Epithelial cell of esophagus (primary cell): ENCODE measurements at regions not wholly inside any gene's neighbourhood (a gene's known extent, or its start where the extent isn't known, plus 50 kb on each side); places are given as distances from the start of the nearest gene placed in this dataset.
A peak's percentile ranks its signal among the peaks of the same experiment; 100 is the strongest.

Experiments
- DNase-seq: peaks from one replicate; pipeline ENCODE4 v3.0.0; 2010; ENCODE audit warnings: low read depth
- H3K4me3 ChIP-seq: 2 replicates; pipeline ENCODE4 v1.5.1; 2011; ENCODE audit warnings: mild to moderate bottlenecking, low read length, control low read depth
- TF ChIP-seq, protein P1 (sequence below): IDR thresholded peaks from 2 replicates; pipeline ENCODE4 v1.5.1; 2011; ENCODE audit warnings: low read depth, mild to moderate bottlenecking, low read length, control low read depth, inconsistent platforms; ENCODE audit not compliant: insufficient read depth; ENCODE audit errors: missing control alignments

DNA sequence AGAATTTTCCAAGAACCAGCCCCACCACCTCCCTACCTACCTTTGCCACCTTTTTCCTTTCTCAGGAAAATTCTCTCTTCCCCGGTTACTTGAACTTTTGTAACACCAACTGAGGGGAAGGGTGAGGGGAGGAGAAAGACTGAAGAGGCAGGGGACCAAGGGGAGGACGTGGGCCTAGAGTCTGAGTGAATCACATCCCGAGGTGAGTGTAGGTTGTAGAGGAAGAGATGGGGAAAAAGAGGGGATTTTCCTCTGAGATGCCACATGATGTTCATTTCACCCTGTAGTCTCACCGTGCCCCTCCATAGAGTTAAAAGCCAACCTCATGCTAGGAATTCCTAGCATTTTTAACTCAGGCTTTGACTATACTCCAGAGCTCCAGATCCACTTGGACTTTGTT, 311.8 kb downstream of the RPAP3 start:
- H3K4me3 ChIP-seq: no peak overlapping the region
- TF ChIP-seq, protein P1, sequence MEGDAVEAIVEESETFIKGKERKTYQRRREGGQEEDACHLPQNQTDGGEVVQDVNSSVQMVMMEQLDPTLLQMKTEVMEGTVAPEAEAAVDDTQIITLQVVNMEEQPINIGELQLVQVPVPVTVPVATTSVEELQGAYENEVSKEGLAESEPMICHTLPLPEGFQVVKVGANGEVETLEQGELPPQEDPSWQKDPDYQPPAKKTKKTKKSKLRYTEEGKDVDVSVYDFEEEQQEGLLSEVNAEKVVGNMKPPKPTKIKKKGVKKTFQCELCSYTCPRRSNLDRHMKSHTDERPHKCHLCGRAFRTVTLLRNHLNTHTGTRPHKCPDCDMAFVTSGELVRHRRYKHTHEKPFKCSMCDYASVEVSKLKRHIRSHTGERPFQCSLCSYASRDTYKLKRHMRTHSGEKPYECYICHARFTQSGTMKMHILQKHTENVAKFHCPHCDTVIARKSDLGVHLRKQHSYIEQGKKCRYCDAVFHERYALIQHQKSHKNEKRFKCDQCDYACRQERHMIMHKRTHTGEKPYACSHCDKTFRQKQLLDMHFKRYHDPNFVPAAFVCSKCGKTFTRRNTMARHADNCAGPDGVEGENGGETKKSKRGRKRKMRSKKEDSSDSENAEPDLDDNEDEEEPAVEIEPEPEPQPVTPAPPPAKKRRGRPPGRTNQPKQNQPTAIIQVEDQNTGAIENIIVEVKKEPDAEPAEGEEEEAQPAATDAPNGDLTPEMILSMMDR: no peak

GRCh38 chr12:47393403-47393790, 312.4 kb downstream of the RPAP3 start:
- no peak for DNase-seq
- TF ChIP-seq, protein P1: no peak
- no peak overlapping the region for H3K4me3 ChIP-seq

More for the DNA sequence above, 311.8 kb downstream of the RPAP3 start:
- DNase-seq: no peak

GRCh38 chr12:47391566-47391965, 311.8 kb upstream of the AMIGO2 start:
- no peak for DNase-seq
- no peak overlapping the region for H3K4me3 ChIP-seq
- TF ChIP-seq, protein P1: no peak

GRCh38 chr12:47388712-47389111, 309.0 kb upstream of the AMIGO2 start:
- TF ChIP-seq, protein P1: no peak
- DNase-seq: no peak

DNA sequence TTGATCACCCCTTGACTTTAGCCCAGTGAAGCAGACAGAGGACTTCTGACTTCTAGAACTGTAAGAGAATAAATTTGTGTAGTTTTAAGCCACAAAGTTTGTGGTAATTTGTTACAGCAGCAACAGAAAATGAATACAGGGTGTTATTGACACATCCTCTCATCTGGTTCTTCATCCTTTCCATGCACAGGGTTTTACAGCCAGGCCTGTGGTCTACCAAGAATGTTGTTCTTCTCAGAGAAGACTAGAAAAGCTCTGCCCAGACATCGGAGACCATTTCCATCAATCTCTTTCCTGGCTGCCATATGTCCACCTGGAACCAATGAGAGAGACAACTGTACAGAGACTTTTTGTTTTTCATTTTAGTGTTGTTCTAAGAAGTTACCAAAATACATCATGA, 308.2 kb upstream of the AMIGO2 start:
- TF ChIP-seq, protein P1: no peak
- DNase-seq: no peak

More at GRCh38 chr12:47388712-47389111, 309.0 kb upstream of the AMIGO2 start:
- H3K4me3 ChIP-seq: no peak overlapping the region

DNA sequence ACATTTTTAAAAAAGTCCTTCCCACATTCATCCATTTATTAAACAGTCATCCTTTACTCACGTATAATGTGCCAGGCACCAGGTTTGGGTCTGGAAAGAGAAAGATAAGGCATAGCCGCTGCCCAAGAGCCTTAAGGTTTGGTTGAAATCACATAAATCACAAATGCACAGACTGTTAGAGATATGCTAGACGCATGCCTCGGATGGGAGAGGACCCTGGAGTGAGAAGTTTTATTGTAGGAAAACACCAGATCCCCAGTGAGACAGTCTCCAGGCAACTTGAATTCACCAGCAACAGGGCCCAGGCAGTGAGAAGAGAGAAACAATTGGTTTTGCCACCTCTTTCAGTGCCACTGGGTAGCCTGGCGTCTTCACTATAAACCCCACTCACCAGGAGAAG, 305.9 kb upstream of the AMIGO2 start:
- no peak overlapping the region for H3K4me3 ChIP-seq
- TF ChIP-seq, protein P1: no peak
- no peak for DNase-seq

More for the DNA sequence above, 308.2 kb upstream of the AMIGO2 start:
- H3K4me3 ChIP-seq: no peak overlapping the region

DNA sequence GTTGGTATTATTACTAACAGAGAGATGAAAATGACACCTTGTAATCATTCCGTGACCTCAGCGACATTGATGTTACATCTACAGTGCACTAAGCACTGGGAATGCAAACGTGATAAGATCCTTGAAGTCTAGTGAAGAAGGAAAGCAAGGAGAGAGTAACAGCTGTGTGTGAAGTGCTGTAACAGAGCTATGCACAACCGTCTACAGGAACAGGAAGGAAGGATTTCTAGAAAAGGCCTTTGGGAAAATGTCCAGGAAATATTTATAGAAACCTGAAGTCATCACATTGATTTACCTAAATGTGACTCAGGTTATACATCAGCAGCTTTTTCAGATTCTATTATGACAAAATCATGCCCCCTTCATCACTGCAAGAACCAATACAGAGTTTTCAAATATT, 304.2 kb upstream of the AMIGO2 start:
- no peak overlapping the region for H3K4me3 ChIP-seq
- DNase-seq: peak; percentile 34
- TF ChIP-seq, protein P1: no peak
